SK-N-SH treated with all-trans-retinoic acid at 6 μM for 48 hours (cell line): ENCODE measurements at regions not wholly inside any gene's neighbourhood (a gene's known extent, or its start where the extent isn't known, plus 50 kb on each side); places are given as distances from the start of the nearest gene placed in this dataset.

Experiments
- ARNTL ChIP-seq: fragments of 450-650 bp; formaldehyde crosslinking; IDR thresholded peaks from 2 replicates; pipeline ENCODE4 v1.5.0; 2020; ENCODE audit warnings: low read depth, mild to moderate bottlenecking, moderate library complexity, borderline replicate concordance
- PATZ1 ChIP-seq: fragments of 250-450 bp; sonication (Bioruptor Pico); IDR thresholded peaks from 2 replicates; pipeline ENCODE4 v1.8.0; 2020; ENCODE audit warnings: mild to moderate bottlenecking, moderate library complexity, borderline replicate concordance
- RARB ChIP-seq: fragments of 250-450 bp; sonication (Bioruptor Pico); IDR thresholded peaks from 2 replicates; pipeline ENCODE4 v1.8.0; 2021; ENCODE audit warnings: mild to moderate bottlenecking, moderate library complexity

DNA sequence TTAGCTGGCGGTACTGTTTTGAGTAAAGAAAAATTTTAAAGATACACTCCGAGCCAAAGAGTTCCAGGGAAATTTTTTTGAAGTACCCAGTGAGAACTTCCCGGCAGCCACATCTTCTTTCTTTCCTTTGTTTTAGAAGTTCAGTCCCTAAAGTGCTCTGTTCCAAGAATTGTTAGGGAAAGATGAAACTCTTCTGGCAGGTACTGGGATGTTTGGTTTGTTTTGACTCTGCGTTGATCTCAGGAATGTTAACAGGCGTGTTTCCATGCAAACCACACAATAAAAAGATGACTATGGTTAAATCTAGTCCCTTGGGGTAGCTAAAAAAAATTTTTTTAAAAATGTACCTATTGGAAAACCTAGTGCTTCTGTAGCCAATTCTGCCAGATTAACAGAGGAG is 224.7 kb upstream of the PHYHIPL start:
- no peak for TF ChIP-seq ARNTL
- TF ChIP-seq RARB (CRISPR knock-in tag) = no peak
- TF ChIP-seq PATZ1 (CRISPR knock-in tag) = no peak
